NCI-H345 treated with DMSO at 0.1 percent for 48 hours (cell line): ENCODE measurements at regions not wholly inside any gene's neighbourhood (a gene's known extent, or its start where the extent isn't known, plus 50 kb on each side); places are given as distances from the start of the nearest gene placed in this dataset.

Experiments
- DNase-seq: peaks from one replicate; lab custom pipeline; 2025; ENCODE audit not compliant: unreplicated experiment; lab: John Stamatoyannopoulos, UW

DNA sequence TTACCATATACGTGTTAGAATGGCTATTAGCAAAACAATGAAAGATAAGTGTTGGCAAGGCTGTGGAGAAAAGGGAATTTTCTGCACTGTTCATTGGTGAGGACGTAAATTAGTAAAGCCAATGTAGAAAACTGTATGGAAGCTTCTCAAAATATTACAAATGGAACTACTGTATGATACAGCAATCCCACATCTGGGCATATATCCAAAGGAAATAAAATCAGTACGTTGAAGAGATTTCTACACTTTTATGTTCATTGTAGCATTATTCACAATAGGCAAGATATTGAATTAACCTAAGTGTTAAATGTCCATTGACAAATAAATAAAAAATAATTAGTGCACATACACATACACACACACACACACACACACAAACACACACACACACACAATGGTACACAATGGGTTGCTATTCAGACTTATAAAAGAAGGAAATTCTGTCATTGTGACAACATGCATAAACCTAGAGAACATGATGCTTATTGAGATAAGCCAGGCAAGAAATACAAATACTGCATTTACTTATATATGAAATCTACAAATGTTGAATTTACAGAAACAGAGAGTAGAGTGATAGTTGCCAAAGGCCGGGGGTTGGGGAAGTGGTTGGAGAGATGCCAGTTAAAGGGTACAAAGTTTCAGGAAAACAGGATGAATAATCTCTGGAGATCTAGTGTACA is 565.8 kb upstream of the LRRC4C start:
- no peak for DNase-seq

DNA sequence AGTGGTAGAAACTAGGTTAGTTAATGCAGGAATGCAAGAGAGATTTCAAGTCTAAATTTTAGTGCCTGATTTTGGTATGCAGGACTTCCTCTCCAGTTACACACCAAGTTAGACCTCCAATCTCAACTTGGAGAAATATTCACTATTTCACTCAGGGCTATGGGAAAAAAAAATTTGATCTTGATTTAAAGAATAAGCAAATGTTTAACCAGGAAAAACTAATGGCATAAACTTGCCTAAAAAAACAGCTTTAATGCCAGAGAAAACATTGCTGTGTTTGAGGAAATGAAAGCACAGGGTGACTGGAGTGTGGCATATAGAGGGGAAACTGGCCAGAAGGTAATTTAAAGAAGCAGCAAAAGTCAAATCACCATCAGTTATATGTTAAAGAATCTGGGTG is 575.4 kb upstream of the LRRC4C start:
- DNase-seq = no peak

- DNase-seq = no peak
Observed at GRCh38 chr11:42036201-42036600, 576.7 kb upstream of the LRRC4C start.

- DNase-seq = no peak
Observed at GRCh38 chr11:42043312-42043711, 583.9 kb upstream of the LRRC4C start.

GRCh38 chr11:42047637-42048555 is 588.4 kb upstream of the LRRC4C start:
- no peak for DNase-seq

DNA sequence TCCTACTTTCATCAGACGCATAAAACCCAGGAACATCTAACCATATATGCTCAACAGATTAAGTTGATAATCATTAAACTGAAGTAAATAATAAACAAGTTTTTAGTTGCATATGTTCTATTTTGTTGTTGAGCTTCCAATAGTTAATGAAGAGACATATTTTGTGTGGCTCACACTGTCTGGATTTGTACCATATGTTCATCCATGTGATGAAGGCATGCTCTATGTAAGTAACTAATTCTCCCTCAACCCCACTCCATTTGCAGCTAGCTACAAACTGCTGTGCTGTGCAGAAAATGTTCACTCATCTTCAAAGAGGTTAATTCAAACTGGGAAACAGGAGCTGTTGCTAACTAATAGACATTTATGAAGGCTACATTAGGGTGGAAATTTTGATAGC is 589.7 kb upstream of the LRRC4C start:
- no peak for DNase-seq

DNA sequence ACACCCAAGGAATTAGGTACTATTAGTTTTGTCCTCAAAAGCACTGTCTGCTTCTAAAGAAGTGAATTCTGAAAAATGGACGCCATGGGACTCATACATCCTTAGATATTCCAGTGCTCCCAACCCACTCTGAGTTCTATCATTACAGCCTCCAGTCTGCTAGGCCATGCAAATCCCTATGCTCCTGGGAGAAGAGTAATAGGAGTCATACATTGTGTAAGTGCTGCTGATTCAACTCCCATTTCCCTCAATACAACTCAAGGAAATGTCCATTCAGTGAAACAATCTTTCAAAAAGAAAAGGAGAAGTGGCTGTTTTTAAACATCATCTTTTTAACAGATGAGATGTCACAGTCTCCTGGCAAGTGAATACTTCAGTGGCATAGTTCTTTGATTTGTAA is 590.2 kb upstream of the LRRC4C start:
- no peak for DNase-seq

DNA sequence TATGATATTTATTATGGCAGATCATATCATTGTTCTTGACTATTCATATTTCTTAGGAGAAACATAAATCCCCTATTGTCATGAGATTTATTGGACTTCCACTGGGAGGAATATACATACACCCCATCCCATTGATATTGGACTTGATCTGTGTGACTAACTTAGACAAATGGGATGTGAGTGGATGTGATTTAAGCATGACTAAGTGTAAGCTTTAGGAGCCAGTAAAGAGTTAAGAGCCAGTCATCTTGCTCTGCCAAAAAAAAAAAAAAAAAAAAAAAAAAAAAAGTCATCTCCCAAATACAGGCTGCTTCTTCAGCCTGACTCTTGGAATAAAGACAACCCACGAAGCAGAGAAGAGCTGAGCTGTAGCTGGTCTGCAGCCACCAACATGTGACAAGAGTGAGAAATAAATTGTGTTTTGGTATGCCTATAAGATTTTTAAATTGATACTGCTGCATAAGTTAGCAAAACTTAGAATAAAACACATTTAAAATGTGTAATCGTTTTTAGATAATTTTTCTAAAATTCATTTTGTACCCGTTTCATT is 595.0 kb upstream of the LRRC4C start:
- no peak for DNase-seq

DNA sequence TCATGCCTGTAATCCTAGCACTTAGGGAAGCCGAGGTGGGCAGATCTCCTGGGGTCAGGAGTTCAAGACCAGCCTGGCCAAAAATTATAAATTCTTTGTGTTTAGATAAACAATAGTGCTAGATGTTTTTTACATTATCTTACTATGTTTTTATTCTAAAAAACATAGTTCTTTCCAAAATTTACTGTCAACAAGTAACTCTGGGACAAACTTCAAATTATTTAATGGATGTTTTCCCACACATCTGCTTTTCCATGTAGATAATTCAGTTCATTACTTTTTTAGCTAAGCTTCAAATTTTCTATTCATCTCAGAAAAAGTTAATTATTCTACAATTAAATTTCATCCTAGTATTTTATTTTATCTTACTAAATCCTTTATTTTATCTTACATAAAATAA is 596.2 kb upstream of the LRRC4C start:
- DNase-seq = no peak

DNA sequence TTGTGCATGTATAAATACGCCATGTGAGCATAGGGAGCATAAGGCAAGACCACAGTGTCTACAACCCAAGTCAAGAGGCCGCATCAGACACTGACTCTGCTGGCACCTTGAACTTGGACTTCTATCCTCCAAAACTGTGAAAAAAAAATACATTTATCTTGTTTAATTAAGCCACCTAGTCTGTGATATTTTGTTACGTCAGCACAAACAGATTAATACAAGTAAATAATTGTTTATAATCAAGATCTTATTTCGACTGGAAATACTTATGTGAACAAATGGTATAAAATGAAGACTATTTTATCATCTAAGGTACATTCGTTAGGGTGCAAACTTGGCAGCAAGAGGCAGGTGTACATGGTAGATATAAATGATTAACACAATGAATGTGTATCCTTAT is 599.3 kb upstream of the LRRC4C start:
- no peak for DNase-seq

DNA sequence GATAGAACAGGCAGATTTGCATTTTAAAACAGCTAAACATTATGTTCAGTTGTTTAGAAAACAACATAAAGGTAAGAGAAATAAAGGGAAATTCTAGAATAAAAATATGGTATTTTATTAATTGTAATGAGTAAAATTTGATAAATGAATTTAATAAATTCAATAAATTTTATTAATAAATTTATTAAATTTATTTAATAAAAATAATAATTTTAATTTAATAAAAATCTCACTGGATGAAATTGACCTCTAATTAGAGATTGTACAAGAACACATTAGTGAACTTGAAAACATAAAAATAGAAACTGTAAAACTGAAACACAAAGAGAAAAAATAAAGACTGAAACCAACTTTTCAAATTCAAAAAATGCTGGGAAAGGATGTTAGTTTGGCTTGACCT is 605.7 kb upstream of the LRRC4C start:
- DNase-seq = no peak

GRCh38 chr11:42066113-42066512 is 606.7 kb upstream of the LRRC4C start:
- DNase-seq = no peak

- DNase-seq = no peak
Observed at GRCh38 chr11:42074306-42074705, 614.9 kb upstream of the LRRC4C start.

DNA sequence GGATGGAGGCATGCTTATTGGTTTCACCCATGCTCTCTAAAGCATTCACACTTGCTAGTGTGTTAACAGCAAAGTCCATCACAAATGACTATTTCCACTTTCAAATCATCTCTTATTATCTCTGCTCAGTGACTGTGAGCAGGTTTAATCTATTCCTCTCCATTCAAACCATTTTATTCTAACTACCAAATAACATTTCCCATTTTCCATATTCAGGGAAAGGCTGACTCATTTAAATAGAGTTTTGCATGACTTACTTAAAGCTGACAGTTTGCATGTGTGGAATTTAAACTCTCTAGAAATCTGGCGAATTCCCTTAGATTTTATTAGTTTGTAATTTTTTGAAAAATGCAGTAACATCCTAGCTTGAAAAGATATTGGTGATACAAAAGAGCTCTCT is 615.7 kb upstream of the LRRC4C start:
- no peak for DNase-seq

DNA sequence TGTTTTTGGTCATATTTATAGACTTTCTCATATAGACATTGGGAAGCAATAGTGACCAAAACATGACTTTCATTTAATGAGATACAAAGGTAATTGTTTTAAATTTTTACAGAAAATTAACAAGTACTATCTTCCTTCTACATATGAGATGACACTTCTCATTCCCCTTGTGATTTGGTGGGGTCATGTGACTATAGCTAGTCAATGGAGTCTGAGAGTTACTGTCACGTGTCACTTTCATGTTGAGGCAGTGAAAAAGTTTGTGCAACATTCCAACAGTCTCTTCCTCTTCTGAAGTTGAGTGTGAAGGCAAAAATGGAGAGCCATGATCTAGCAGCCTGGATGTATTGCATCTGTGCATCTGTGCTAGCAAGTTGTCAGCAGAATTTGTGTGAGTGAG is 618.3 kb upstream of the LRRC4C start:
- no peak for DNase-seq

- DNase-seq = no peak
Observed at GRCh38 chr11:42085736-42086135, 626.3 kb upstream of the LRRC4C start.

DNA sequence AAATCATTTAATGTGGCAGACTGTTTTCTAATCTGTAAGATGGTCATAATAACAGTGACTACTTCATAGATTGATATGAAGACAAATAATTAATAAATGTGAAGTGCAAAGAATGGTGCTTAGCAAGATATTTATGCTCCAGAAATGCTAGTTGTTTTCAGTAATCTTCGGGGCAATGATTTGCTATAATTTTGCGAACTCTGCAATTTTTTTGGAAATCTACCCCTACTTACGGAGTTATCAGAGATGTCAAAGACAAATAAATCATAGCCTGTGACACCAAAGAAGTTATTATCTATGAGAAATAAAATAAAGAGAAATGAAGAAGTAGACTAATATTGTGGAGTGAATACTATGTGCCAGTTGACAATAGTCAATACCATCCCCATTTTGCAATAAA is 634.1 kb upstream of the LRRC4C start:
- no peak for DNase-seq

- DNase-seq = no peak
Observed at GRCh38 chr11:42098075-42098474, 638.6 kb upstream of the LRRC4C start.

DNA sequence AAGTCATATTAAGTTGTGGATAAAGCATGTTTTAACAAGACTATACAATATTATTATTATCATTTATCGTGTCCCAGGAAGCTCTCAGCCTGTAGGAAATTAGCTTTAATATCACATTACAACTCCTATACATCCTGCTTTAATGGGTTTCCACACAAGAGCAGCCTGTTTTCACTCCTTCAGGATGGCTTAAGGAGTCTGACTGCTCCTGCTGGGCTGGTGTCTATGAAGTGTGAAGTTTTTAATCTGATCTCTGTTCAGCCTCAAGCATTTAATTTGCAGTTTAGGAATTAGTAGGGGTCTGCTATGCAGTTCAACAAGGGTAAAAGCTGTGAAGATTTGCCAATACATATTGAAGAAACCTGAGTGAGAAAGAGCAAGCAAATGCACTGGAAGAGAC is 653.4 kb upstream of the LRRC4C start:
- DNase-seq = no peak

DNA sequence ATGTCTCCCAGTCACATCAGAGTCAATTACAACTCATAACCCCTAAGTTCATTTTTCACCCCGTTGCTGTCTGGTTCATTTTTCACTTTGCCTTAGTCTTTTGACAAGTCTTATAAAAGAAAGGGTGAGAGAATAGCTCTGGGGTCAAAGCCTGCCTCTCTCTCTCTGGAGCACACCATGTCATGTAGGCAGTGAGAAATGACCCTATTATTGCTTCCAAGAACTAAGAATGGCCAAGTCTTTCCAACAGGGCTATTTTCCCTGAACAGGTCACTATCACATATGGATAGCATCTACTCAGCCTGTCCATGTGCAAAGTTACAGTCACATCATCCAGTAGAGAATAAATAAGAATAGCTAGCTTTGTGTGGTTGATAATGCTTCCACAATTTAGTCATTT is 655.5 kb upstream of the LRRC4C start:
- DNase-seq = no peak

DNA sequence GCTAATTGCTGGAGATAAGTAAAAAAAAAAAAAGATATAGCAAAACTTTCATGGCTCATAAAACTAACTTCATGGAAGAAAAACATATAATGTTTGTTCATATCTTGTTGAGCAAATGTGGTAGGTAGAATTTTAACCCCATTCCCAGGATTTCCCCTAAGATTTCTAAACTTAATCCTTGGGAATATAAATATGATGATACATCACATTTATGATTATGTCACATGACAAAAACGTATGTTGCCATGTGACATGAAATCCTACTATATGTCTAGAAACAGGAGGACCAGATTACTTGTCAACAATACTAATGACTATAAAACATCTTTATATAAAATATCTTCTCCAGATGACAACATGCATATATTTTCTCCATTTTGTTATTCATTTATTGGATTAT is 679.0 kb upstream of the LRRC4C start:
- no peak for DNase-seq

- DNase-seq = no peak
Observed at GRCh38 chr11:42145311-42145710, 685.9 kb upstream of the LRRC4C start.
